Mesenchymal stem cell (in vitro differentiated cells and primary cell): ENCODE measurements at regions not wholly inside any gene's neighbourhood (a gene's known extent, or its start where the extent isn't known, plus 50 kb on each side); places are given as distances from the start of the nearest gene placed in this dataset.

Experiments
- DNase-seq: peaks from one replicate; pipeline ENCODE4 v3.0.0-alpha.2; 2013
- H2AFZ ChIP-seq: one replicate; pipeline ENCODE4 v1.6.1; 2013; ENCODE audit warnings: low read depth, mild to moderate bottlenecking, control low read depth, inconsistent platforms, low read length, moderate library complexity
- H2AK5ac ChIP-seq: 2 replicates; pipeline ENCODE4 v1.6.1; 2013; ENCODE audit warnings: low read length, moderate library complexity, mild to moderate bottlenecking, inconsistent platforms; ENCODE audit not compliant: severe bottlenecking
- H2BK120ac ChIP-seq: one replicate; pipeline ENCODE4 v1.6.1; 2013; ENCODE audit warnings: low read depth, mild to moderate bottlenecking, inconsistent platforms, low read length, moderate library complexity
- H2BK12ac ChIP-seq, 2 experiments: one replicate each; pipeline ENCODE4 v1.6.1; 2013; ENCODE audit warnings: inconsistent platforms in 2 of 2, low read length in 2 of 2, mild to moderate bottlenecking in 2 of 2, moderate library complexity in 2 of 2, control low read depth in 1 of 2
- H2BK15ac ChIP-seq: one replicate; pipeline ENCODE4 v1.6.1; 2013; ENCODE audit warnings: mild to moderate bottlenecking, low read depth, inconsistent platforms; ENCODE audit not compliant: poor library complexity, severe bottlenecking
- H2BK5ac ChIP-seq: 2 replicates; pipeline ENCODE4 v1.6.1; 2013; ENCODE audit warnings: low read depth, mild to moderate bottlenecking, low read length, control low read depth, inconsistent platforms; ENCODE audit not compliant: poor library complexity, severe bottlenecking
- H3K14ac ChIP-seq, 2 experiments: one replicate each; pipeline ENCODE4 v1.6.1; 2013; ENCODE audit warnings: inconsistent platforms in 2 of 2, low read length in 2 of 2, control low read depth in 1 of 2, mild to moderate bottlenecking in 1 of 2, moderate library complexity in 1 of 2
- H3K18ac ChIP-seq, 2 experiments: one replicate each; pipeline ENCODE4 v1.6.1; 2013; ENCODE audit warnings: inconsistent platforms in 2 of 2, low read length in 2 of 2, control low read depth in 1 of 2, low read depth in 1 of 2, mild to moderate bottlenecking in 1 of 2
- H3K23ac ChIP-seq, 2 experiments: one replicate each; pipeline ENCODE4 v1.6.1; 2013; ENCODE audit warnings: inconsistent platforms in 2 of 2, low read length in 2 of 2, mild to moderate bottlenecking in 2 of 2, moderate library complexity in 2 of 2, control low read depth in 1 of 2
- H3K27ac ChIP-seq: 2 replicates; pipeline ENCODE4 v1.5.1; 2013; ENCODE audit warnings: mild to moderate bottlenecking, moderate library complexity, low read length, control low read depth, inconsistent platforms; ENCODE audit not compliant: poor library complexity, severe bottlenecking
- H3K27me3 ChIP-seq, 2 experiments: 2 replicates each; pipeline versions ENCODE4 v1.6.1 to v1.7.0; 2013; ENCODE audit warnings: low read length in 2 of 2, mild to moderate bottlenecking in 2 of 2, moderate library complexity in 2 of 2, control low read depth in 1 of 2, inconsistent platforms in 1 of 2; ENCODE audit not compliant: control insufficient read depth in 1 of 2, insufficient read depth in 1 of 2
- H3K36me3 ChIP-seq, 2 experiments: 2 replicates each; pipeline versions ENCODE4 v1.6.1 to v1.7.0; 2013; ENCODE audit warnings: low read length in 2 of 2, control low read depth in 1 of 2, inconsistent platforms in 1 of 2, low read depth in 1 of 2, mild to moderate bottlenecking in 1 of 2; ENCODE audit not compliant: insufficient read depth in 2 of 2, control insufficient read depth in 1 of 2
- H3K4ac ChIP-seq, 2 experiments: one replicate each; pipeline ENCODE4 v1.6.1; 2013; ENCODE audit warnings: inconsistent platforms in 2 of 2, low read length in 2 of 2, mild to moderate bottlenecking in 2 of 2, moderate library complexity in 2 of 2, control low read depth in 1 of 2, low read depth in 1 of 2
- H3K4me1 ChIP-seq: 2 replicates; pipeline ENCODE4 v1.6.1; 2013; ENCODE audit warnings: low read depth, low read length, control low read depth; ENCODE audit not compliant: control insufficient read depth, insufficient read depth
- H3K4me2 ChIP-seq: 2 replicates; pipeline ENCODE4 v1.6.1; 2013; ENCODE audit warnings: low read length, mild to moderate bottlenecking, inconsistent platforms; ENCODE audit not compliant: poor library complexity, severe bottlenecking
- H3K4me3 ChIP-seq, 2 experiments: 2 replicates each; pipeline versions ENCODE4 v1.5.1 to v1.7.0; 2013; ENCODE audit warnings: low read length in 2 of 2, mild to moderate bottlenecking in 2 of 2, control low read depth in 1 of 2, low read depth in 1 of 2; ENCODE audit not compliant: insufficient read depth in 1 of 2
- H3K79me1 ChIP-seq: replicated peaks from 2 replicates; pipeline ENCODE4 v1.6.1; 2013; ENCODE audit warnings: mild to moderate bottlenecking, control low read depth, low read length, inconsistent platforms; ENCODE audit not compliant: poor library complexity, severe bottlenecking
- H3K9ac ChIP-seq: 2 replicates; pipeline ENCODE4 v1.7.0; 2013; ENCODE audit warnings: mild to moderate bottlenecking, low read length, moderate library complexity
- H3K9me3 ChIP-seq: 2 replicates; pipeline ENCODE4 v1.7.0; 2013; ENCODE audit warnings: mild to moderate bottlenecking, low read length; ENCODE audit not compliant: control insufficient read depth
- H4K8ac ChIP-seq: one replicate; pipeline ENCODE4 v1.6.1; 2013; ENCODE audit warnings: inconsistent platforms, mild to moderate bottlenecking, low read length, moderate library complexity
- H4K91ac ChIP-seq: one replicate; pipeline ENCODE4 v1.6.1; 2013; ENCODE audit warnings: mild to moderate bottlenecking, low read length, inconsistent platforms
- WGBS: methylation state at CpG from one replicate; pipeline ENCODE4 v1.1.7; 2013; ENCODE audit warnings: mixed read lengths; 5-methylcytosine and 5-hydroxymethylcytosine counted together

- H4K8ac ChIP-seq: no peak overlapping the region
- no peak overlapping the region for H3K4me3 ChIP-seq
- 100% methylated on average over 1 of the region's 1 CpG for WGBS
- H3K23ac ChIP-seq: no peak overlapping the region
- H3K9me3 ChIP-seq: no peaks in the 10 kb centered on the region
- H2BK120ac ChIP-seq: no peak overlapping the region
- no peaks in the 10 kb centered on the region for H3K27me3 ChIP-seq
- H3K36me3 ChIP-seq: no peaks in the 10 kb centered on the region
- H3K18ac ChIP-seq: no peak overlapping the region
- no peak for DNase-seq
- H2AK5ac ChIP-seq: no peak overlapping the region
- H3K9ac ChIP-seq: no peak overlapping the region
- H3K79me1 ChIP-seq: no peaks in the 10 kb centered on the region
- H2AFZ ChIP-seq: no peak overlapping the region
- no peak overlapping the region for H4K91ac ChIP-seq
- H3K4ac ChIP-seq: no peak overlapping the region
- H2BK12ac ChIP-seq: no peak overlapping the region
- H2BK15ac ChIP-seq: no peak overlapping the region
- H2BK5ac ChIP-seq: no peak overlapping the region
- H3K4me1 ChIP-seq: no peaks in the 10 kb centered on the region
- H3K4me2 ChIP-seq: no peak overlapping the region
- no peak overlapping the region for H3K14ac ChIP-seq
- H3K27ac ChIP-seq: no peak overlapping the region
Observed at GRCh38 chr5:53166183-53166495, 56.6 kb upstream of the MOCS2 start.

DNA sequence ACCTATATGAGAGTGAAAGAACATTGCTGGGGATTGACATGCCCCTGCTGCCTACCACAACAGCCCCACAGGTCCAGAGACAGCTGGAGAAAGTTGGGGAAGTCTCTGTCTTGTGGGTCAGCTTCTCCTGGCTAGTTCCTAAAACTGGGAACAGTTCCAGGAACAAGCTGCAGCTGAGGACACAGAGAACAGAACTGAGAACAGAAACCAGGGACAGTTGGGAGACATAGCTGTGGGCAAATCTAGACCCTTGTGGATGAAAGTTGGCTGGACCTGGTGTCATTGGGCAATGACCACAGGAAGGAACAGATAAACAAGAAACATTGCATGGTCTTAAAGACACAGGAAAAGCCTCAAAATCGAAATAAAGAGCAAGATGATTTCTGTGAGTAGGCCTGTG lies 58.3 kb upstream of the MOCS2 start:
- no peak overlapping the region for H2BK12ac ChIP-seq
- H2BK5ac ChIP-seq: no peak overlapping the region
- H3K18ac ChIP-seq: no peak overlapping the region
- DNase-seq: peak; percentile 90
- no peaks in the 10 kb centered on the region for H3K27me3 ChIP-seq
- no peak overlapping the region for H3K4ac ChIP-seq
- H3K23ac ChIP-seq: no peak overlapping the region
- no peak overlapping the region for H3K4me3 ChIP-seq
- no peak overlapping the region for H3K14ac ChIP-seq
- H3K4me1 ChIP-seq: no peaks in the 10 kb centered on the region
- H2BK15ac ChIP-seq: no peak overlapping the region
- H4K8ac ChIP-seq: no peak overlapping the region
- H3K79me1 ChIP-seq: no peaks in the 10 kb centered on the region
- no peak overlapping the region for H2AFZ ChIP-seq
- no peak overlapping the region for H3K9ac ChIP-seq
- no peak overlapping the region for H2AK5ac ChIP-seq
- WGBS: 71% methylated on average over 1 of the region's 1 CpG
- H3K9me3 ChIP-seq: no peaks in the 10 kb centered on the region
- no peak overlapping the region for H3K27ac ChIP-seq
- H4K91ac ChIP-seq: no peak overlapping the region
- no peak overlapping the region for H3K4me2 ChIP-seq
- H3K36me3 ChIP-seq: no peaks in the 10 kb centered on the region
- H2BK120ac ChIP-seq: no peak overlapping the region

DNA sequence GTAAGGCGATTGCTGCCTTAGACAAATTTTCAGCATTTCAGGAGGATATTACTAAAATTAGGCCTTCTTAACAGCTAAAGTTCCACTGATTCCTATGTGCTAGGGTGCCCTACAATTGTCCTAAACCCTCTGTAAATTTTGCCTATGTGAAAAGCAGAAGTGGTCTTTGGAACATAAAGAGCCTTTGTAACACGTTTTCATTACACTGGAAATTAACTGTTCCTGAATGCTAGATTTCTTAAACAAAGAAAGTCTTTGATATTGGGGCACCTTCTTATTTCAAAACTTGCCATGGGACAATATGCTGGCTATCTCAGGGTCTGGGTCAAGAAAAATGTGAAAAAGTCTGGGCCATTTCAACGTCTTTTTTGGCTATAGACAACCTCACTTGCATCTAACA lies 60.4 kb upstream of the MOCS2 start:
- no peak overlapping the region for H3K4me2 ChIP-seq
- H3K9ac ChIP-seq: no peak overlapping the region
- H3K27me3 ChIP-seq: no peaks in the 10 kb centered on the region
- H2AK5ac ChIP-seq: no peak overlapping the region
- H2BK12ac ChIP-seq: no peak overlapping the region
- DNase-seq: no peak
- H2BK120ac ChIP-seq: no peak overlapping the region
- H3K23ac ChIP-seq: no peak overlapping the region
- H3K27ac ChIP-seq: no peak overlapping the region
- WGBS: 57% methylated on average over 1 of the region's 3 CpGs
- no peaks in the 10 kb centered on the region for H3K4me1 ChIP-seq
- H2BK5ac ChIP-seq: no peak overlapping the region
- no peak overlapping the region for H2AFZ ChIP-seq
- H3K9me3 ChIP-seq: peaks cover 1% of the 10 kb centered on the region
- H4K8ac ChIP-seq: no peak overlapping the region
- H4K91ac ChIP-seq: no peak overlapping the region
- no peak overlapping the region for H2BK15ac ChIP-seq
- no peak overlapping the region for H3K14ac ChIP-seq
- no peak overlapping the region for H3K4me3 ChIP-seq
- H3K18ac ChIP-seq: no peak overlapping the region
- H3K79me1 ChIP-seq: no peaks in the 10 kb centered on the region
- H3K4ac ChIP-seq: no peak overlapping the region
- H3K36me3 ChIP-seq: no peaks in the 10 kb centered on the region

- no peak overlapping the region for H2BK12ac ChIP-seq
- no peak overlapping the region for H2BK120ac ChIP-seq
- no CpG with 5 or more reads among the region's 1 CpG for WGBS
- no peak overlapping the region for H3K4ac ChIP-seq
- H3K36me3 ChIP-seq: no peaks in the 10 kb centered on the region
- H2AK5ac ChIP-seq: no peak overlapping the region
- no peak overlapping the region for H2BK15ac ChIP-seq
- H4K8ac ChIP-seq: no peak overlapping the region
- no peak overlapping the region for H3K4me2 ChIP-seq
- no peak overlapping the region for H3K4me3 ChIP-seq
- H3K27ac ChIP-seq: no peak overlapping the region
- H3K4me1 ChIP-seq: no peaks in the 10 kb centered on the region
- H3K27me3 ChIP-seq: no peaks in the 10 kb centered on the region
- H3K9ac ChIP-seq: peak overlapping the region; percentile 65
- no peak overlapping the region for H2AFZ ChIP-seq
- no peak overlapping the region for H3K23ac ChIP-seq
- DNase-seq: peak; percentile 45
- no peak overlapping the region for H4K91ac ChIP-seq
- H3K14ac ChIP-seq: no peak overlapping the region
- no peak overlapping the region for H2BK5ac ChIP-seq
- no peak overlapping the region for H3K18ac ChIP-seq
- H3K9me3 ChIP-seq: peaks cover 10% of the 10 kb centered on the region
- no peaks in the 10 kb centered on the region for H3K79me1 ChIP-seq
Observed at GRCh38 chr5:53170746-53171349, 61.3 kb upstream of the MOCS2 start.
